Endodermal cell (in vitro differentiated cells): ENCODE measurements at regions not wholly inside any gene's neighbourhood (a gene's known extent, or its start where the extent isn't known, plus 50 kb on each side); places are given as distances from the start of the nearest gene placed in this dataset.

Experiments used
- DNase-seq: peaks from one replicate; pipeline ENCODE4 v3.0.0-alpha.2; 2017
- H3K27ac ChIP-seq: 2 replicates; pipeline ENCODE4 v1.5.1; 2013; ENCODE audit warnings: mild to moderate bottlenecking, low read depth, low read length, moderate library complexity
- H3K27me3 ChIP-seq: 2 replicates; pipeline ENCODE4 v1.6.1; 2013; ENCODE audit warnings: mild to moderate bottlenecking, low read length, moderate library complexity; ENCODE audit not compliant: insufficient read depth, control insufficient read depth, poor library complexity, severe bottlenecking
- H3K36me3 ChIP-seq: 2 replicates; pipeline ENCODE4 v1.7.0; 2013; ENCODE audit warnings: mild to moderate bottlenecking, low read length, moderate library complexity; ENCODE audit not compliant: control insufficient read depth, insufficient read depth
- H3K4me1 ChIP-seq: one replicate; pipeline ENCODE4 v1.7.0; 2013; ENCODE audit warnings: low read length; ENCODE audit not compliant: control insufficient read depth, insufficient read depth
- H3K4me3 ChIP-seq: 2 replicates; pipeline ENCODE4 v1.5.1; 2013; ENCODE audit warnings: mild to moderate bottlenecking, low read length, moderate library complexity
- H3K9ac ChIP-seq: 2 replicates; pipeline ENCODE4 v1.6.1; 2013; ENCODE audit warnings: mild to moderate bottlenecking, low read length, moderate library complexity; ENCODE audit not compliant: poor library complexity, severe bottlenecking; ENCODE audit errors: extremely low read depth
- H3K9me3 ChIP-seq: 2 replicates; pipeline ENCODE4 v1.6.1; 2013; ENCODE audit warnings: mild to moderate bottlenecking, low read length, moderate library complexity; ENCODE audit not compliant: control insufficient read depth
- H3K27ac Mint-ChIP-seq: 2 replicates; pipeline ENCODE4 v1.8.0; 2020; ENCODE audit warnings: mixed read lengths
- H3K27me3 Mint-ChIP-seq: 2 replicates; pipeline ENCODE4 v1.8.0; 2021; ENCODE audit warnings: mild to moderate bottlenecking, mixed read lengths; ENCODE audit not compliant: insufficient read depth
- H3K36me3 Mint-ChIP-seq: 2 replicates; pipeline ENCODE4 v1.8.0; 2020; ENCODE audit warnings: low read depth, mixed read lengths
- H3K4me1 Mint-ChIP-seq: 2 replicates; pipeline ENCODE4 v1.8.0; 2020; ENCODE audit warnings: mixed read lengths
- H3K4me3 Mint-ChIP-seq: 2 replicates; pipeline ENCODE4 v1.8.0; 2020; ENCODE audit warnings: mild to moderate bottlenecking, moderate library complexity, mixed read lengths
- H3K9me3 Mint-ChIP-seq: 2 replicates; pipeline ENCODE4 v1.8.0; 2020; ENCODE audit warnings: mild to moderate bottlenecking, mixed read lengths
- CTCF ChIP-seq: fragments of 200-600 bp; sonication (generic); conservative IDR thresholded peaks from 2 replicates; pipeline ENCODE4 v1.5.0; 2021; ENCODE audit warnings: antibody characterized with exemption, mild to moderate bottlenecking
- WGBS, 2 experiments: methylation state at CpG; one replicate each; pipeline versions ENCODE4 v1.1.5 to v1.1.7; 2013; ENCODE audit warnings: missing lambda C conversion rate in 2 of 2, mixed read lengths in 1 of 2; ENCODE audit not compliant: insufficient coverage in 1 of 2, insufficient read length in 1 of 2; 5-methylcytosine and 5-hydroxymethylcytosine counted together

- Mint-ChIP-seq H3K27me3 (no peaks in the 10 kb centered on the region), H3K36me3 (no peaks in the 10 kb centered on the region), H3K27ac (no peak overlapping the region), H3K9me3 (no peaks in the 10 kb centered on the region), H3K4me3 (no peak overlapping the region), H3K4me1 (no peaks in the 10 kb centered on the region)
- H3K4me1 ChIP-seq: no peaks in the 10 kb centered on the region
- no peaks in the 10 kb centered on the region for H3K9me3 ChIP-seq
- no peak overlapping the region for H3K9ac ChIP-seq
- no peak for TF ChIP-seq CTCF
- H3K36me3 ChIP-seq: no peaks in the 10 kb centered on the region
- no peak overlapping the region for H3K4me3 ChIP-seq
- DNase-seq: no peak
- H3K27ac ChIP-seq: no peak overlapping the region
- WGBS, 2 experiments: 80% methylated on average over 1 of the region's 1 CpG; no CpG with 5 or more reads in 1 of the 2 experiments
- no peaks in the 10 kb centered on the region for H3K27me3 ChIP-seq
Observed at GRCh38 chr12:63042646-63043045, 107.7 kb upstream of the PPM1H start.

- 90% methylated on average over 1 of the region's 1 CpG; no CpG with 5 or more reads in 1 of the 2 experiments for WGBS, 2 experiments
- Histone ChIP-seq H3K4me3 (no peak overlapping the region), H3K27ac (no peak overlapping the region), H3K4me1 (no peaks in the 10 kb centered on the region), H3K9me3 (no peaks in the 10 kb centered on the region), H3K9ac (no peak overlapping the region), H3K36me3 (no peaks in the 10 kb centered on the region), H3K27me3 (no peaks in the 10 kb centered on the region)
- Mint-ChIP-seq H3K27ac (no peak overlapping the region), H3K27me3 (no peaks in the 10 kb centered on the region), H3K4me1 (peaks cover 4% of the 10 kb centered on the region), H3K36me3 (no peaks in the 10 kb centered on the region), H3K4me3 (no peak overlapping the region), H3K9me3 (no peaks in the 10 kb centered on the region)
- no peak for DNase-seq
- TF ChIP-seq CTCF: no peak
Observed at GRCh38 chr12:63041601-63042000, 106.7 kb upstream of the PPM1H start.

GRCh38 chr12:63040526-63041220 lies 105.7 kb upstream of the PPM1H start:
- Mint-ChIP-seq H3K9me3 (no peaks in the 10 kb centered on the region), H3K27ac (no peak overlapping the region), H3K36me3 (no peaks in the 10 kb centered on the region), H3K4me1 (peaks cover 4% of the 10 kb centered on the region), H3K4me3 (no peak overlapping the region), H3K27me3 (no peaks in the 10 kb centered on the region)
- H3K4me3 ChIP-seq: no peak overlapping the region
- no peaks in the 10 kb centered on the region for H3K4me1 ChIP-seq
- H3K9me3 ChIP-seq: no peaks in the 10 kb centered on the region
- no peaks in the 10 kb centered on the region for H3K36me3 ChIP-seq
- H3K27me3 ChIP-seq: no peaks in the 10 kb centered on the region
- DNase-seq: no peak
- WGBS, 2 experiments: 85 to 92% methylated on average over 3 to 5 of the region's 5 CpGs
- H3K9ac ChIP-seq: no peak overlapping the region
- no peak for TF ChIP-seq CTCF
- no peak overlapping the region for H3K27ac ChIP-seq
